B cell (primary cell): ENCODE measurements at regions not wholly inside any gene's neighbourhood (a gene's known extent, or its start where the extent isn't known, plus 50 kb on each side); places are given as distances from the start of the nearest gene placed in this dataset.

Source experiments
- CTCF ChIP-seq: fragments of 200-600 bp; IDR thresholded peaks from one replicate; pipeline ENCODE4 v1.8.0; 2022; ENCODE audit warnings: antibody characterized with exemption, mild to moderate bottlenecking
- EZH2 ChIP-seq: IDR thresholded peaks from 2 replicates; pipeline ENCODE4 v1.6.1; 2012; ENCODE audit warnings: borderline replicate concordance, low read depth, mild to moderate bottlenecking, moderate library complexity, low read length; ENCODE audit not compliant: insufficient read depth, poor library complexity, severe bottlenecking

GRCh38 chr3:67884345-67884744 is 229.9 kb upstream of the SUCLG2 start:
- TF ChIP-seq EZH2 (no peak), CTCF (no peak)
